Endothelial cell of umbilical vein (primary cell): ENCODE measurements at regions not wholly inside any gene's neighbourhood (a gene's known extent, or its start where the extent isn't known, plus 50 kb on each side); places are given as distances from the start of the nearest gene placed in this dataset.

Source experiments
- BruUV-seq: library from RNA; stranded (reverse); fragments of 400-500 nt; replicated peaks from 2 replicates; lab custom pipeline; 2021; lab: Mats Ljungman, UMichigan
- CTCF ChIA-PET: fragments of 300-600, 350-600 bp; sonication (Branson Sonifier 250); formaldehyde crosslinking; loops from one replicate; lab custom pipeline; 2021; ENCODE audit warnings: antibody characterized with exemption, inconsistent platforms; lab: Charles Lee
- POLR2A ChIA-PET: fragments of 300-600, 350-600 bp; sonication (Branson Sonifier 250); formaldehyde crosslinking; loops from one replicate; lab custom pipeline; 2021; ENCODE audit warnings: antibody characterized with exemption, inconsistent platforms; lab: Charles Lee
- DNase-seq: peaks from one replicate; pipeline ENCODE4 v3.0.0-alpha.2; 2011; ENCODE audit warnings: low read depth, low spot score
- FAIRE-seq: peaks from 2 replicates; lab custom pipeline; 2011; peaks lifted over from hg19 to GRCh38; lab: Jason Lieb, UNC
- H2AFZ ChIP-seq: 2 replicates; pipeline ENCODE4 v1.6.0; 2012; ENCODE audit warnings: low read depth, low read length, control low read depth, inconsistent platforms
- H3K27ac ChIP-seq: 2 replicates; pipeline ENCODE4 v1.5.1; 2011; ENCODE audit warnings: low read depth, mild to moderate bottlenecking, control low read depth, low read length, moderate library complexity; ENCODE audit not compliant: insufficient read depth
- H3K27me3 ChIP-seq, 2 experiments: 2 replicates each; pipeline versions ENCODE4 v1.6.0 to v1.6.1; 2011; ENCODE audit warnings: low read length in 2 of 2, mixed read lengths in 1 of 2; ENCODE audit not compliant: control insufficient read depth in 2 of 2, insufficient read depth in 2 of 2
- H3K36me3 ChIP-seq, 2 experiments: 2 replicates in 1 of 2; 3 replicates in 1 of 2; pipeline ENCODE4 v1.5.1; 2011; ENCODE audit warnings: low read length in 2 of 2, mild to moderate bottlenecking in 1 of 2, moderate library complexity in 1 of 2; ENCODE audit not compliant: control insufficient read depth in 2 of 2, insufficient read depth in 2 of 2; ENCODE audit errors: extremely low read depth in 1 of 2
- H3K4me1 ChIP-seq: 3 replicates; pipeline ENCODE4 v1.5.1; 2011; ENCODE audit warnings: mild to moderate bottlenecking, low read length; ENCODE audit not compliant: control insufficient read depth, insufficient read depth; ENCODE audit errors: extremely low read depth
- H3K4me2 ChIP-seq: 2 replicates; pipeline ENCODE4 v1.6.1; 2011; ENCODE audit warnings: low read length, control low read depth, mixed read lengths; ENCODE audit not compliant: insufficient read depth
- H3K4me3 ChIP-seq, 3 experiments: fragments of 200-600 bp in 1 of 3; sonication (generic), shearing (Covaris generic) in 1 of 3; replicated peaks in 1 of 3; 2 replicates each; pipeline ENCODE4 v1.5.1; 2011 to 2016; ENCODE audit warnings: control low read depth in 3 of 3, low read length in 3 of 3, mild to moderate bottlenecking in 2 of 3, inconsistent platforms in 1 of 3, low read depth in 1 of 3, moderate library complexity in 1 of 3; ENCODE audit not compliant: insufficient read depth in 1 of 3
- H3K79me2 ChIP-seq: 2 replicates; pipeline ENCODE4 v1.6.0; 2012; ENCODE audit warnings: low read length, inconsistent platforms; ENCODE audit not compliant: control insufficient read depth, insufficient read depth
- H3K9ac ChIP-seq: replicated peaks from 2 replicates; pipeline ENCODE3; 2011; ENCODE audit warnings: low read length, control low read depth; ENCODE audit not compliant: insufficient read depth; ENCODE audit errors: extremely low read depth
- H3K9me1 ChIP-seq: replicated peaks from 3 replicates; pipeline ENCODE4 v1.6.0; 2011; ENCODE audit warnings: mild to moderate bottlenecking, low read length; ENCODE audit not compliant: control insufficient read depth, insufficient read depth; ENCODE audit errors: extremely low read depth
- H3K9me3 ChIP-seq: replicated peaks from 2 replicates; pipeline ENCODE4 v1.5.1; 2012; ENCODE audit warnings: low read length, inconsistent platforms; ENCODE audit not compliant: control insufficient read depth, insufficient read depth
- H4K20me1 ChIP-seq: replicated peaks from 2 replicates; pipeline ENCODE3; 2011; ENCODE audit warnings: mild to moderate bottlenecking, low read length; ENCODE audit not compliant: control insufficient read depth, insufficient read depth; ENCODE audit errors: extremely low read depth
- GATA2 ChIP-seq: IDR thresholded peaks from 2 replicates; pipeline ENCODE4 v1.7.0; 2011; ENCODE audit warnings: low read depth, mild to moderate bottlenecking, moderate library complexity, mixed read lengths, low read length; ENCODE audit not compliant: insufficient read length, insufficient read depth
- MYC ChIP-seq: IDR thresholded peaks from one replicate; pipeline ENCODE4 v1.6.1; 2011; ENCODE audit warnings: mild to moderate bottlenecking, low read depth, low read length
- POLR2AphosphoS5 ChIP-seq: IDR thresholded peaks from 2 replicates; pipeline ENCODE4 v1.6.1; 2012; ENCODE audit warnings: low read depth, mild to moderate bottlenecking, control low read depth, low read length, moderate library complexity; ENCODE audit not compliant: insufficient read depth
- dilution Hi-C: fragments of 300-500 bp; cut with MboI; formaldehyde crosslinking; loops from one replicate; pipeline ENCODE4 v1.15.0; 2019; ENCODE audit warnings: low sequenced_read_pairs; ENCODE audit not compliant: extremely low pct_ligation_motif_present
- intact Hi-C: fragments of 100-400 bp; cut with micrococcal nuclease; formaldehyde crosslinking; loops from one replicate; pipeline ENCODE4 v1.10.0; 2022
- TF ChIP-seq, protein P1 (sequence below): IDR thresholded peaks from 2 replicates; pipeline ENCODE4 v1.6.1; 2011; ENCODE audit not compliant: insufficient read depth, insufficient read length

- FAIRE-seq (no peak), DNase-seq (no peak)
- Histone ChIP-seq H3K27ac (no peak overlapping the region), H3K4me3 (no peak overlapping the region), H3K36me3 (no peaks in the 10 kb centered on the region), H4K20me1 (no peaks in the 10 kb centered on the region), H3K9me1 (no peaks in the 10 kb centered on the region), H3K4me1 (no peaks in the 10 kb centered on the region), H3K4me2 (no peak overlapping the region), H3K9me3 (no peaks in the 10 kb centered on the region), H3K9ac (no peak overlapping the region), H3K27me3 (peaks cover 0 to 3% of the 10 kb centered on the region in 2 experiments), H2AFZ (no peak overlapping the region), H3K79me2 (no peaks in the 10 kb centered on the region)
- intact Hi-C loops (no loop called here), dilution Hi-C loops (no loop called here)
- TF ChIP-seq POLR2AphosphoS5 (no peak), GATA2 (no peak)
- ChIA-PET CTCF (interaction anchor here (1.5 kb wide), 1 partner anchor 14 kb away, joined by 4 read pairs; no protein-coding TSS in a partner anchor), POLR2A (no interaction called here)
- no TSS peak for BruUV-seq
Observed at GRCh38 chr14:38663382-38663781, 407.5 kb upstream of the CLEC14A start.

- dilution Hi-C loops = no loop called here
- no peak for FAIRE-seq
- Histone ChIP-seq H3K4me3 (no peak overlapping the region), H3K9ac (no peak overlapping the region), H3K9me3 (no peaks in the 10 kb centered on the region), H3K36me3 (no peaks in the 10 kb centered on the region), H3K4me1 (no peaks in the 10 kb centered on the region), H3K4me2 (no peak overlapping the region), H2AFZ (no peak overlapping the region), H3K27ac (no peak overlapping the region), H4K20me1 (no peaks in the 10 kb centered on the region), H3K9me1 (no peaks in the 10 kb centered on the region), H3K27me3 (peaks cover 0 to 3% of the 10 kb centered on the region in 2 experiments), H3K79me2 (no peaks in the 10 kb centered on the region)
- no TSS peak for BruUV-seq
- intact Hi-C loops = no loop called here
- DNase-seq = no peak
- no peak for TF ChIP-seq MYC
- TF ChIP-seq, protein P1, sequence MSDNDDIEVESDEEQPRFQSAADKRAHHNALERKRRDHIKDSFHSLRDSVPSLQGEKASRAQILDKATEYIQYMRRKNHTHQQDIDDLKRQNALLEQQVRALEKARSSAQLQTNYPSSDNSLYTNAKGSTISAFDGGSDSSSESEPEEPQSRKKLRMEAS = no peak
- POLR2A ChIA-PET = no interaction called here
- CTCF ChIA-PET = interaction anchor here (1.5 kb wide), 1 partner anchor 13 kb away, joined by 4 read pairs; no protein-coding TSS in a partner anchor
Observed at GRCh38 chr14:38662781-38663180, 406.9 kb upstream of the CLEC14A start.
